ENCODE measurements at regions not wholly inside any gene's neighbourhood (a gene's known extent, or its start where the extent isn't known, plus 50 kb on each side); places are given as distances from the start of the nearest gene placed in this dataset.

GRCh38 chr6:152896923-152897322 lies 85.9 kb downstream of the FBXO5 start:
- 31% methylated on average over 3 of the region's 3 CpGs for WGBS
- no peaks in the 10 kb centered on the region for H3K9me3 ChIP-seq (ENCODE audit: control insufficient read depth in 4 of 4, low read length in 3 of 4)
- H3K36me3 ChIP-seq (ENCODE audit: control insufficient read depth in 4 of 4, insufficient read depth in 3 of 4, low read depth in 1 of 4, low read length in 3 of 4), result no peaks in the 10 kb centered on the region

GRCh38 chr6:152897807-152898399 lies 84.9 kb downstream of the FBXO5 start:
- Histone ChIP-seq H3K9me3 (ENCODE audit: control insufficient read depth in 4 of 4, low read length in 3 of 4) (no peaks in the 10 kb centered on the region), H3K4me3 (ENCODE audit: low read depth in 1 of 3, low read length in 3 of 3) (no peak overlapping the region), H3K4me1 (ENCODE audit: control insufficient read depth in 4 of 4, insufficient read depth in 4 of 4, low read length in 3 of 4) (no peaks in the 10 kb centered on the region), H3K27me3 (ENCODE audit: control insufficient read depth in 4 of 4, insufficient read depth in 4 of 4, low read length in 3 of 4) (peaks cover 0 to 5% (median 0%) of the 10 kb centered on the region in 4 donors), H3K36me3 (ENCODE audit: control insufficient read depth in 4 of 4, insufficient read depth in 3 of 4, low read depth in 1 of 4, low read length in 3 of 4) (no peaks in the 10 kb centered on the region), H3K27ac (ENCODE audit: low read depth in 1 of 2, low read length in 2 of 2) (no peak overlapping the region), H3K9ac (ENCODE audit: low read depth in 1 of 2, low read length in 2 of 2) (no peak overlapping the region)
- TF ChIP-seq RAD21 (IDR thresholded peaks at IDR 0.05) (peak; percentile 64 to 79), CTCF (IDR thresholded peaks at IDR 0.05; ENCODE audit: low read depth, low read length, missing input control) (peak; percentile 83), REST (IDR thresholded peaks at IDR 0.05) (no peak)
- WGBS, result 45% methylated on average over 16 of the region's 16 CpGs
- DNase-seq (ENCODE audit: low spot score), result peak; percentile 73

More at GRCh38 chr6:152896923-152897322, 85.9 kb downstream of the FBXO5 start:
- Histone ChIP-seq H3K27ac (ENCODE audit: low read depth in 1 of 2, low read length in 2 of 2) (no peak overlapping the region), H3K4me1 (ENCODE audit: control insufficient read depth in 4 of 4, insufficient read depth in 4 of 4, low read length in 3 of 4) (no peaks in the 10 kb centered on the region), H3K4me3 (ENCODE audit: low read depth in 1 of 3, low read length in 3 of 3) (no peak overlapping the region), H3K9ac (ENCODE audit: low read depth in 1 of 2, low read length in 2 of 2) (no peak overlapping the region), H3K27me3 (ENCODE audit: control insufficient read depth in 4 of 4, insufficient read depth in 4 of 4, low read length in 3 of 4) (peaks cover 0 to 5% (median 0%) of the 10 kb centered on the region in 4 donors)
- TF ChIP-seq TAF1 (conservative IDR thresholded peaks at IDR 0.05) (no peak), HNF4A (conservative IDR thresholded peaks at IDR 0.05) (no peak), REST (IDR thresholded peaks at IDR 0.05) (no peak)
- no peak for DNase-seq (ENCODE audit: low spot score)

GRCh38 chr6:152904678-152905077 lies 78.2 kb downstream of the FBXO5 start:
- Histone ChIP-seq H3K9ac (ENCODE audit: low read depth in 1 of 2, low read length in 2 of 2) (no peak overlapping the region), H3K27ac (ENCODE audit: low read depth in 1 of 2, low read length in 2 of 2) (no peak overlapping the region), H3K27me3 (ENCODE audit: control insufficient read depth in 4 of 4, insufficient read depth in 4 of 4, low read length in 3 of 4) (peaks cover 0 to 8% (median 1%) of the 10 kb centered on the region in 4 donors), H3K36me3 (ENCODE audit: control insufficient read depth in 4 of 4, insufficient read depth in 3 of 4, low read depth in 1 of 4, low read length in 3 of 4) (no peaks in the 10 kb centered on the region), H3K9me3 (ENCODE audit: control insufficient read depth in 4 of 4, low read length in 3 of 4) (no peaks in the 10 kb centered on the region), H3K4me3 (ENCODE audit: low read depth in 1 of 3, low read length in 3 of 3) (no peak overlapping the region), H3K4me1 (ENCODE audit: control insufficient read depth in 4 of 4, insufficient read depth in 4 of 4, low read length in 3 of 4) (no peaks in the 10 kb centered on the region)
- TF ChIP-seq FOXA2 (IDR thresholded peaks at IDR 0.05) (no peak), SP1 (IDR thresholded peaks at IDR 0.05) (no peak), HNF4G (IDR thresholded peaks at IDR 0.05) (no peak), HNF4A (conservative IDR thresholded peaks at IDR 0.05) (no peak), ZBTB33 (IDR thresholded peaks at IDR 0.05) (no peak), REST (IDR thresholded peaks at IDR 0.05) (no peak), TAF1 (conservative IDR thresholded peaks at IDR 0.05) (no peak)
- no peak for DNase-seq (ENCODE audit: low spot score)
